ENCODE measurements at regions not wholly inside any gene's neighbourhood (a gene's known extent, or its start where the extent isn't known, plus 50 kb on each side); places are given as distances from the start of the nearest gene placed in this dataset.

- no peak overlapping the region for H3K27ac ChIP-seq
- no peak for DNase-seq
- H3K4me3 ChIP-seq = no peak overlapping the region
- no peak for TF ChIP-seq CTCF (IDR thresholded peaks at IDR 0.05)
- no peaks in the 10 kb centered on the region for H3K4me1 ChIP-seq
- intact Hi-C loops (cut with DNase I; ENCODE audit: low total_unique reads) = no loop called here
- H3K9me3 ChIP-seq = no peaks in the 10 kb centered on the region
- H3K36me3 ChIP-seq = no peaks in the 10 kb centered on the region
- H3K27me3 ChIP-seq = peaks cover 0 to 45% of the 10 kb centered on the region in 2 donors
Observed at GRCh38 chrX:871626-872025, 241.0 kb downstream of the SHOX start.

- H3K4me3 ChIP-seq = no peak overlapping the region
- TF ChIP-seq CTCF (IDR thresholded peaks at IDR 0.05) = no peak
- H3K4me1 ChIP-seq = no peaks in the 10 kb centered on the region
- H3K27me3 ChIP-seq = peaks cover 0 to 33% of the 10 kb centered on the region in 2 donors
- H3K27ac ChIP-seq = no peak overlapping the region
- no peak for DNase-seq
- no peaks in the 10 kb centered on the region for H3K36me3 ChIP-seq
- intact Hi-C loops (cut with DNase I; ENCODE audit: low total_unique reads) = no loop called here
- H3K9me3 ChIP-seq = no peaks in the 10 kb centered on the region
Observed at GRCh38 chrX:867966-868647, 237.5 kb downstream of the SHOX start.

- Histone ChIP-seq H3K9me3 (no peaks in the 10 kb centered on the region), H3K4me1 (no peaks in the 10 kb centered on the region), H3K4me3 (no peak overlapping the region), H3K27ac (no peak overlapping the region), H3K36me3 (no peaks in the 10 kb centered on the region), H3K27me3 (peaks cover 0 to 33% of the 10 kb centered on the region in 2 donors)
- no peak for DNase-seq
- intact Hi-C loops (cut with DNase I; ENCODE audit: low total_unique reads) = no loop called here
- no peak for TF ChIP-seq CTCF (IDR thresholded peaks at IDR 0.05)
Observed at GRCh38 chrX:867502-867901, 236.9 kb downstream of the SHOX start.

GRCh38 chrX:866441-866990 is 235.9 kb downstream of the SHOX start:
- no peak for TF ChIP-seq CTCF (IDR thresholded peaks at IDR 0.05)
- H3K27me3 ChIP-seq = peaks cover 0 to 29% of the 10 kb centered on the region in 2 donors
- no peaks in the 10 kb centered on the region for H3K36me3 ChIP-seq
- no peaks in the 10 kb centered on the region for H3K9me3 ChIP-seq
- no peak overlapping the region for H3K4me3 ChIP-seq
- no peak for DNase-seq
- intact Hi-C loops (cut with DNase I; ENCODE audit: low total_unique reads) = no loop called here
- peaks cover 0 to 7% (median 0%) of the 10 kb centered on the region in 4 donors for H3K4me1 ChIP-seq
- no peak overlapping the region for H3K27ac ChIP-seq

GRCh38 chrX:865422-865821 is 234.8 kb downstream of the SHOX start:
- no peak for TF ChIP-seq CTCF (IDR thresholded peaks at IDR 0.05)
- H3K36me3 ChIP-seq = no peaks in the 10 kb centered on the region
- intact Hi-C loops (cut with DNase I; ENCODE audit: low total_unique reads) = no loop called here
- no peak overlapping the region for H3K27ac ChIP-seq
- no peaks in the 10 kb centered on the region for H3K9me3 ChIP-seq
- H3K27me3 ChIP-seq = peaks cover 0 to 24% of the 10 kb centered on the region in 2 donors
- DNase-seq = no peak
- peaks cover 0 to 11% (median 0%) of the 10 kb centered on the region in 4 donors for H3K4me1 ChIP-seq
- H3K4me3 ChIP-seq = no peak overlapping the region
